HG03571 (cell line): ENCODE measurements at regions not wholly inside any gene's neighbourhood (a gene's known extent, or its start where the extent isn't known, plus 50 kb on each side); places are given as distances from the start of the nearest gene placed in this dataset.

Experiments
- ATAC-seq: cut with Tn5 transposase; IDR thresholded peaks from one replicate; pipeline ENCODE4 v1.9.1; 2021; ENCODE audit not compliant: unreplicated experiment

DNA sequence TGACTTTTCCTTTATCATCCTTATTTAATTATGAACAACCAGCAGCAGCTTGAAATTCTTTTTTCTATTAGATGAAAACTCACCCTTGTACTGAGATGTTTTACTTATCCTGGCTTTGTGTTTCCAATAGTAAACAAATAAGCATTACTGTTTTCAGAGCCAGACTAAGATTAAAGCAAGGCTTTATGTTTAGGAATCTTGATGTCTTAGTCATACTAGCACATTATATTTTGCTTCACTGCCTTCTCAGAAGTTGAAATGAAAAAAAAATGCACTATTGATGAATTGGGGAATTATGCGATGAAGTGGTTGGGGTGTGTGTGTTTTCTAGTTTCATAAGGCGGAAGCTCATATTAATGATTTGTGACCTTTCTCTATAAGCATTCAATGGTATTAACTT is 301.2 kb upstream of the E2F7 start:
- ATAC-seq = no peak

DNA sequence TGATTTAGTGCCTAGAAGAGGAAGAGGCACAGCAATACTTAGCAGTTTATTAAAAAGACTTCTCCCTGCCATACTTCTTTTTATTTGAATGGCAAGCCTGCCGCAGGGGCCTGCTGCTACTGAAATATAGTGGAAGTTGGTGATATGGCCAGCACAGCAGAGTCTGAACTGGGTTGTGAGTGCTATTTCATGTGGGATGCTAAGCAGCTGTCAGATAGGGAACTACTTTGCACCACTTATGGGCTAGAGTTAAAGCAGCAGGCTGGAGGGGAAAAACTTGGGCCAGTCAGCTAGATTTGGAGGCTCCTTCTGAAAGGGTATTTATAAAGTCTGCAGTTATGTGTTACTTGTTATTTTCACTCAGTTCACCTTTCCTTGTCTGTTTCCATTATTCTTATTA is 299.0 kb upstream of the E2F7 start:
- ATAC-seq = no peak

DNA sequence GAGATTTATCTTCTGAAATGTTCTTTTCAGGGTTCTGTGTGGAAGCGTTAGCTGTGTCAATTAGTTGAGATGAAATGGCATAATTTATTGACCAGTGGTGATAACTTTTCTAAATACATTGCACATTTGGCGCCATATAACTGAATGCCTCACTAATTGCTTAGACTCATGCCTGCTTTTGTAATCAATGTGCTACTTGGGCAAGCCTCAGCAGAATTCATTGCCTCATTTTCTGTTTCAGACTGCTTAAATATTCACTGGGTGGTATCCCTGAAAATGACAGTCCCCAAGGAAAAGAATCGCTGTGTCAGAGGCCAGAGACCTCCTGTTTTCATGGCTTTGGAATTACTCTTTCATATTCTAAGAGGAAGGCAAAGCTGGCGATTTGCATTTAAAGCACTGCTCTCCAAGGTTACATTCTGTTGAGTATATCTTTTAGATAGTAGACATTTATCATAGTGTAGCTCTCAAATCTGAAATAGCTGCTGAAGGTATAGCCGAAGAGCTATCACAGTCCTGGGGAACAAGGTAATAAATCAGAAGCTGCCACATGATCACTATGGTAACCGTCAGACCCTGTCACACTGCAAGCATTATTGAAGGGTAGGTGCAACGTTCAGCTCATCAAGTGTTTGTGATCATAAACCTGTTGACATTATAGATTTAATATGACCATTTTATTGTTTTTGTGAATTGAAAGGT is 297.3 kb upstream of the E2F7 start:
- ATAC-seq = no peak

DNA sequence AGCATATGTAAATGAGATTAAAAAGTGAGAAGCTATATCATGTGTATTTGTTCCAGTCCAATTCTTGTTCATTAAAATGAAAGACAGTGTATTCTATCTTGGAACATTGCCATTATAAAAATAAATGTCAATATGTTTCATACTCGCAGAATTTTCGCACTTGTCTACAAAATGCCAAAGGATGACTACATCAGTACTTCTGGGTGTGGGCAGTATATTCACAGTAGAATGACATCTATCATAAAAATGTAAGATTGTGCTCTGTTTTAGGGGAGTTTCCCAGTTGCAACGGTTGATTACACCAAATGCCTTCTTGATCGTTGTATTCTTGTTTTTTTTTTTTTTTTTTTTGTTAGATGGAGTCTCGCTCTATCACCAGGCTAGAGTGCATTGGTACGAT is 292.3 kb upstream of the E2F7 start:
- ATAC-seq = no peak

DNA sequence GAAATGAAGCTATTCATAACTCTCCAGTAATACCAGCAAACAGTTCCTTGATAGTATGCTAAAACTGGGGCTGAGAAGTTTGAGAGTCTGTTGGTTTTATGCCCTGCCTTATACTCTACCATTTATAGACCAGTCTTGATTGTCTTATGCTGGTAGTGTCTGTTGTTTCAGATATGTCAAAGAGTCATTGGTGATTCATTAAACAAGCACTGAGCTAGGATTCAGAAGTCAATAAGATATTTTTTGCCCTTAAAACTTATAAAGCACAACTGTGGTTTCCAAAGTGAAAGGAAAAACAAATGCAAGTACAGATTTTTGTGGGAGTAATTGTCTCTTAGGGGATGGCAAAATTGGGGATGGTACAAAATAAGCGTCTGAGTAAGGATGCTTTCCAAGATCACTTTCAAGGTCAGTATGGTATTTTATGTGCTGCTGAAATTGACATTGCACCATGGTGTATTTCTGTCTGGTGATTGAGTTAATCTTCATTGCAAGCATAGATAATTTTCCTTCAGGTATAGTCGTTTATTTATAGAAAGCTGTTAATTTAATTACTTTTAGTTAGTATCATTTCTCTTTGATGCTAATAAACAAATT is 289.5 kb upstream of the E2F7 start:
- no peak for ATAC-seq

DNA sequence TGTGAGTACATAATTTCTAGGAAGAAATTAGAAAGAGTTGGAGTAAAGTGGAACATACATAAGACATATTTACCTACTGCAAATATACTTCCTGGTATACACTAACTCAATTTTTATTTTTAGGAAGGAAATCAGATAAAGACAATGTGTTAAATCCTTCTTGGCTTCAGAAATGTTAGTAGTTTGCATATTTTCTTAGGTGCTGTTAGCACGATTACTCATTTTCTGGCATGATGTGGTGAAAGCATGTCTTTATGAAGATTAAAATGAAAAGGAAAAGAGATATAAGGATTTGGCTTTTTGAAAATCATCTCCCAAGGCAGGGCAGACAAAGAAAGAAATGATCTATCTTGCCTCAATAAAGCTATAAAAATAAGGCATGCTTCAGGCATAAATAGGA is 287.6 kb upstream of the E2F7 start:
- no peak for ATAC-seq

DNA sequence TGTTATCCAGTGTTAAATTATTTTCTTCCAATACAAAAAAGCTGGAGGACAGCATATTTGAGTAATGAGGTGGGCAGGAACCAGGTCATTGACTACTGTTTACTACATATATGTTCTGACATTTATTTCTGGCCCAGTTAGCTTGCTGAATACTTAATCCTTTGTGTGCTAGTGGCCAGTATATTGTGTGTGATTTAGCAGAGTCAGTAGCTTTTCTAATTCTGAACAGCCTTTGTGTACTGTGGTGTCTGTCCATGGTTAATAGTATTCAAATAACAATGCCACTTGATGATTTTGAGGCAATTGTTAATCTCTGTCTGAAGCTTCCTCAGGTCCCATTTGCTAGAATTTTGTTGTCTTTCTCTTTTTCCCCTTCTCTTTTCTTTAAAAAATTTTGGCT is 286.5 kb upstream of the E2F7 start:
- no peak for ATAC-seq

DNA sequence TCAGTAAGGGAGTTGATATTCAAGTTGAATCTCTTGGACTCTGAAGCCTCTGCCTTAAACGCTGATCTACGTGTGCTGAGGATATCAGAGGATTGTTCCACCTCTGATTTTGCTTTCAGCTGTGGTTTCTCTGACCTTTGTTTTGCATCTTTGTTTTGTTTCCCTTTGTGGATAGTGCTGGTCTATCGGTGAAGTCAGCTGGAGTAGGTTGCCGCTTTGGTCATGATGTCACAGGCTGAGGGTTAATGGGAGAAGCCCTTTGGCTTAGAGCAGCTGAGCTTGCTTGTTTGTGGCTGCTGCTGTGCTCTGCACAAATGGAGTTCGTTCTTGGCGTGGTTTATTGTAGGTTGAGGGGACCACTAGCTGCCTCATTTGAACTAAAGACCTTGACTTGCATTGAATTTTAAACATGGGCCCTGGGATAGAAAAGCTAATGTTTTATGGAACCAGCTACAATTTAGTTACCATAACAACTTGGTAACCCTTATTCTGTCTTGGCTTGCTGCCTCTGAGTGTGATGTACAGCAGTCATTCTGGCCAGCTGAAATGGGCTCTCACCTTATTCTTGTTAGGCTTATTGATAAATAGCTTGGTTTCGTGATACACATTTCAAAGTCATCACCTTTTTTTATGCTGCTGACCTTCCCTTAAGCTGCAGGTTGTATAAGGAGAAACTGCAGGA is 284.5 kb upstream of the E2F7 start:
- ATAC-seq = no peak

DNA sequence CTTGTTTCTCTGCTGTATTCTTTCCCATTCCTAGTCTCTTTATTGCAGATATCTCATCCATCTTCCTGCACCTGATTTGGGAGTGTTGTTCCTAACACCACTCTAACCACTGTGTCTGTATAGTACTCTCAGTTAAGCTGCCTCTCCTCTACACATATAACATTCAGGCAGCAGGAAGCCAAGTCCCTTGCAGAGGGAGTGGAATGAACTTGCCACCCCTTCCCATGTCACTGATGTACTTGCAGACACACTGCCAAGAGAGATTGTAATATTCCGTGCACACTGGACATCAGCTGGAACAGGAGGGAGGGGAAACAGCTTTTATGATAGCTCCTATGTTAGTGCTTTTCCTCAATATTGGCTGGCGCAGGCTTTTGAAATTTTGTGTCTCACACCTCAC is 281.6 kb upstream of the E2F7 start:
- no peak for ATAC-seq

DNA sequence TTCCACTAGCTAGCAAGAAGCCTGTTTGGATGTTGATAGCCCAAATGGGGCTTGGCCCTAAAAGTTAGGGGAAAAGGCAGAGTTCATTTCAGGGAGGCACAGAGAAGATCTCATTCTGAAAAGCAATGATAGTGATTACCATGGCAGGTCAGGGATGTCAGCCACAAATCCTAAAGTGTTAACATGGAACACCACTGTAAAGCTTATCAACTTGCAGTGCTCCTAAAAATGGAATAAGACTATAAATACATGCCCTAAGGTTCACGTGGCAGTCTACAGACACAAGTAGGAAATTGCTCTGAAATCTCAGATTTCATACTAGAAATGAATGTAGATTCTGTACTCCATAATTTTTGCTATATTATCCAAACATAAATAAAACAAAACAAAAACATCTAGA is 280.0 kb upstream of the E2F7 start:
- no peak for ATAC-seq

DNA sequence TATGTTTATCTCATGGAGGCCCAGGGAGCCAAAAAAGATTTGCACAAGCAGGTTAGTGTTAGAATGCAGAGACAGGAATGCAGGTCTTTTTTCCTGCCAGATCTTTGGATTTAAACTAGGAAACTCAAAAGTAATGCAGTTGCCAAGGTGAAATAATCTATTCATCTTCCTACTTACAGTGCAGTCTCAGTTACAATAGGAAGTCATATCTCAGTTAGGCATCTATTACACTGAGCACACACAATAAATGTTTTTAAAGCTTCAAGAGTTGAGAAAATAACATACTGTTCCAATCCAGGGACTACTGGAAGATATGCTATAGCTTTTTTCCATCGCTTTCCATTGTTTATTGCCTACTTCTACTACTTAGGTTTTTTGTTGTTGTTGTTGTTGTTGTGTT is 279.3 kb upstream of the E2F7 start:
- no peak for ATAC-seq

DNA sequence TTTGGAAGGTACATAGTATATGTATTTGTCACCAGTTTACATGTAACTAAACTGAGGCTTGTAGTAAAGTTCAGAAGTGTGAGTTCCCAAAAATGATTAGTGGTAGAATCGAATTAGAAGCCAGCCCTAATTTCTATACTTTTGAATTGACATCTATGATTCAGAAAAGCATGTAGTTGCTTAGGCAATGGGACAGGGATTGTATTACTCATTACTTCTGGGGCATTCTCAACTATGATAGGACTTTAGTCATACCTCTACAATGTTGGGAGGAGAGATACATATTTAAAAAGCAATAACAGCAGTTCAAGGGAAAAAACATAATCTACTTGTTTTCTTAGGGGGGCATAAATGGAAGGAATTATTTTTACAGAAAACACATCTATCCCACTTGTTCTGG is 277.9 kb upstream of the E2F7 start:
- ATAC-seq = no peak

DNA sequence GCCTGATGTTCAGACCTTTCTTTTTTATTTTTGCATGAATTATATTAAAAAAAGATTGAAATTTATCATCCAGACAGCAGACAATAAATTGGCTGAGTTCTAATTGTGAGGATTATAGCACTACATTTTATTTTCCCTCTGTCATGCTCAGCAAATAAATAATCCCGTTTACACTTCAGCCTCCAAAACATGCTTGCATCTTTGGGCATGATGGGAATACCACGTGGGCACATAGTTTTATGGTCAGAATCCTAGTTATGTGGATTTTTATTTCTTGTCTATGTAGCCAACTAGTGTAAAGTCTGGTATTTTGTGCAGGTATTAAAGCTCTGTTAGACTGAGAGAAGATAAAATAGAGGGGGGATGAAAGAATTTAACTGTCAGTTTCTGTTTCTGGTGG is 276.9 kb upstream of the E2F7 start:
- ATAC-seq = no peak

DNA sequence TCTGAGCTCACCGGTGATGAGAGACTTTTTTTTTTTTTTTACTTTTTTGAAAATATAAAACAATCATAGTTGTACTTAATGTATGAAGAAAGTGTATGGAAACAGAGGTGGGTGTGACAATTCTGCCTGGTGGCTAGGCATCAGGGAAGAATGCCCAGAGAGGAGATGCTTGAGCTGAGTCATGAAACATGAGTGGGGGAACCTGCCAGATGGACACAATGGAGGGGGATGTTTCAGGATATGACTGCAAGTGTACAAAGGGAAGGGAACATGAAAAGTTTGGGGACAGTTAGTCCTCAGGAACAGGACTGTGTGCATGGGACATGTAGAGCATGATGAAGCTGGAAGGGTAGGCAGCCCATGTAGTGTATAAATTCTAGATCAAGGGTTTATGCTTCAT is 274.2 kb upstream of the E2F7 start:
- no peak for ATAC-seq

DNA sequence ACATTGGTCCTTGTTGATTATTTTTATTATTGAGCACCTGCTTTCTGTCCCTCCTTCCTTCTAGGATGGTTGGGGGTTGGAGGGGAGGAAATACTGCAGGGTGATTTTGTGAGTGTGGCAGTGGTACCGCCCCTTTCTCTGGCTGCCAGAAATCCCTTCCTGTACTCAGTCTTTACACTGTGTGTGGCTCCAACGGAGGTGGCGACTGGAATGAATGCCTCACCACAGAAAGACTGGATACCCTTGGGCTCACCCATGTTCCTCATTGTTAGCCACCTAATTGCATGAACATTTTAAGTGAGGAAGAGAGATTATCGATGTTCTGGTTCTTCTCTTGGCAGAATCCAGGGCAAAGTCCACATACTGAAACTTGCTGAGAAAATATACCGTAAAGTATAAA is 272.0 kb upstream of the E2F7 start:
- ATAC-seq = no peak

DNA sequence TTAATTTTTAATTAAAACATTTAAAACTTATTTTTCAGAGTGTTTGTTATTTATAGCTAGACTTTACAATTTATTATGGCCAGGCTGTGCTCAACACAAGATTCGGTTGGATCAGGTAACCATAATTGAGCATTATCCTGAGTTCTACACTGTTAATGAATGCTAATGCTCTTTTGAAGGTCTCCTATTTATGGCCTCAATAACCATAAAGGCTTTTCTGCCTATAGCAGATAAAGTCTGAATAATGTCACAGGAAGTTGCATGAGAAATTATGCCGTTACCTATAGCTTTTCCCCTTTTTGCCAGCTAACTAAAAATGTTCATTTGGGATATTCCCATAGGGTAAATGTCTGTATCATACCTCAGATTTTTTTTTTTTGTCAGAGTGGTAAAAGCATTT is 269.4 kb upstream of the E2F7 start:
- no peak for ATAC-seq

DNA sequence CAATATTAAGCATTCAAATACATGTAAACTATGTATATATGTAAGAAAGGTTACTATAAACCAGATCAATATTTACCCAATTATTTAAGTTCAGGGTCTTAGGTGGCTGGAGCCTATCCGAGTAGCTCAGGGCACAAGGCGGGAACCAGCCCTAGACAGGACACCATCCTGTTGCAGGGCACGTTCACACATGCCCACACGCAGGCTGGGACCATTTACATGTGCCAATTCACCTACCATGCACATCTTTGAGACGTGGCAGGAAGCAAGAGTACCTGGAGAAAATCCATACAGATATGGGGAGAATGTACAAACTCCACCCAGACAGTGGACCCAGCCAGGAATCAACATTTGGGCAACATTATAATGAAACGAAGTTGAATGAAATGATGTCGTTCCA is 263.0 kb upstream of the E2F7 start:
- ATAC-seq = no peak

DNA sequence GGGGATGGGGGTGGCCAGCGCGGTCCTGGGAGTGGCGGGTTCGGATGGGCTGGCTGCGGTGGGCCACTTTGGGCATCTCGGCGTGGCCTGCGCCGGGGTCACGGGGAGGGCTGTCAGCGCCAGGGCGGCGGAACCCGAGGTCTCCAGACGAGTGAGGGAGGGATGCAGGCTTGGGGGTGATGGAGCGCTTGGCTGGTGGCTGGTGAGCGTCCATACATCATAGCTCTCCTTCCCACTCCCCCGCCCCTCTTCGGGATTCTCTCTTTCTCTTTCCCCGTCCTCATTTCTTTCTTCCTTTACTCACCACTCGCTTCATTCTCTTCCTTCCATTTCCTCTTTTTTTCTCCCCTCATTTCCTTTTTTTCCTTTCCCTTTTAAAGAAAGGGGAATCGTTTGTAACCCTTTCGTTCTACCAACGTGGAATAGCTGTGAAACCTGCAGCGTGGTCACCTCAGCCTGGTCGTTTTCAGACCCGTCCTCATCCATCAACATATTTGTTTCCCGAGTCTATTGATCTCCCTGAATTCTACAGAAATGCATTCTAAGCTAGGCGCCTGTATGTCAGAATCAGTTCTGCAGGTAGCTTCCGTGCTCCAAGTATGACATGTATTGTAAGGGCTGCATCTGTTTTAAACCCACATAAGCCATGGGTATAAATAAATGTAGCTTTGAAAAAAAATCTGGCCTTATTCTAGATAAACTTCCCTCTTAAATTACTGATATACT is 260.3 kb upstream of the E2F7 start:
- no peak for ATAC-seq

DNA sequence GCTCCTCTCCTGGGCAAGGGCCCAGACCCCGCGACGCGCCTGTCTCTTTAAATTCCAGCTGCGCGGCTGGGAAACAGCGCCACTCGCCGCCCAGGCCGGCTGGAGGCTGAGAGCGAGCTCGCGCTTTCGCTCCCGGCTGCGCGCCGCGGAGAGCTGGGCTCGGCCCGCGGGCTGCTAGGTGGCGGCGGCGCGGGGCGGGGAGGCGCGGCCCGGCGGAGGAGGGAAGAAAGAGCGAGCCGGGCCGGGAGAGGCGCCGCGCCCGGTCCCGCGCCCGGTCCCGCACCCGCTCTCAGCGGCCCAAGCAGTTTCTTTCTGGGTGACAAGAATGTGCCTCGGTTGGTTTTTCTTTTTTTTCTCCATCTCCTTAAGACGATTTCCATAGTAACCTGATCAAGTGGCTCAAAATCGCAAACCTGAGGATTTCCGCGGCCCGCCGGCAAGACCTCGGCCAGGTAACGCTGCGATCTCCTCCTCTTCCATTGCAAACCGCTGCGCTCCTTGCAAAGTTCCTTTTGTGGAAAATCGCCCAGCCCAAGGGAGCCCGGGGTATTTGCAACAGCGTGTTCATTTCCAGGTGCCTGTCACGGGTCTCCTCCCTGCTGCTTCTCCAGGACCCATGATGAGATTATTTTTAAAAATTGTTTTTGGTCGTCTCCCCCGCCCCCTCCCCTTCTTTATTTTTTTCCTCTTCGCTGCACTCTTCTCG is 259.5 kb upstream of the E2F7 start:
- ATAC-seq = peak; percentile 91

DNA sequence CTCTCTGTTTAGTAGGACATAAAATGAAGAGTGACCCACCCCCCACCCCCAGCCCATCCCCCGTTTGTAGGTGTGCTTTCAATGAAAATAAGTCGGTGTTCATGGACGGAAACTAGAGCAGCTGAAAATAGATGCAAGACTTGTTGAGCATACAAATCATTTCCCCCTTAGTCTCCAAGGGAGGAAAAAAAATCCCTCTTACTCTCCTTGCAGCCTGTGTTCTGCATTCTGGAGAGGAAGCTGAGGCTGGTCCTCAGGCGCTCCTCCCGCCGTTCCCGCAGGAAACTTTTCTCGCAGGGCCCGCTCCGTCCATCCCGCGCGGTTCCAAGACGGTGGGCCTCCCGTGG is 259.0 kb upstream of the E2F7 start:
- ATAC-seq = no peak

DNA sequence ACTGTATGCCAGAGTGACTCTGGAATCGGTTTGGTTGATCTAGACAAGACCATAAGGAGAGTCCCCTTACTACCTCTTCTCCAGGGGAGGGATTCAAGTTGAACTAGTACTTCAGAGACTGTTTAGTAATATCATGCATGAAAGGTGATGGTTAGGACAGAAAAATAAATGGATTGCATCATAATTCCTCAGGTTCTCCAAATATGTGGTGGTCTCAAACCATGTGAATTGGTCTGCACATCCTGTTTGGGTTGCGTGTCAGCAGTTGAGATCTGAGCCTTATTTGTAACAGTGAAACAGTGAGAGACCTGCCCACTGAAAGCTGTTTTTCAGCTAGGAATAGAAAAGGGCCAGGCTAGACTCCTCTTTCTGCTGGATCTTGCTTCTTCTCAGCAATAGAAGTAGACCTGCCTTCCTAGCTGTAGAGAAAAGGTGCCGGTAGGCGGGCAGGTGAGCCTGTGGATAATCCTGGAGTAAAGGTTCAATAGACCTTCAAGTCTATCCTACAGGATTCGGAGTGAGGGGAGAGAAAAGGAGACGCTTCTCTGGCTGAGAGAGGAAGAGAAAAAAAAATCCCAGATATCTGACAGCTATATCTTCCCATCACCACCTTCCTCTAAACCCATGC is 258.5 kb upstream of the E2F7 start:
- no peak for ATAC-seq
